Lower leg skin (tissue), 4 donors: ENCODE measurements at regions not wholly inside any gene's neighbourhood (a gene's known extent, or its start where the extent isn't known, plus 50 kb on each side); places are given as distances from the start of the nearest gene placed in this dataset.
"Not testable (repeated sequence)": the region's sequence is repeated elsewhere in the genome, so short reads cannot be mapped to it uniquely, and the experiment has no call there.

Experiments used
- DNase-seq, 2 donors: peaks; one replicate each; pipeline ENCODE4 v3.0.0-alpha.2; 2019; ENCODE audit warnings: low spot score in 2 of 2
- H3K4me3 ChIP-seq: fragments of 200-600 bp; sonication (generic); 2 replicates; pipeline ENCODE4 v1.5.1; 2017; ENCODE audit warnings: mild to moderate bottlenecking, low read depth; ENCODE audit not compliant: poor library complexity, severe bottlenecking
- POLR2A ChIP-seq, 2 donors: fragments of 450-650 bp; IDR thresholded peaks; one replicate each; pipeline ENCODE4 v1.6.1; 2016 to 2017; ENCODE audit warnings: antibody characterized with exemption in 2 of 2, mild to moderate bottlenecking in 1 of 2, moderate library complexity in 1 of 2
- WGBS, 2 donors: methylation state at CpG; one replicate each; pipeline ENCODE4 v1.1.5; 2018; 5-methylcytosine and 5-hydroxymethylcytosine counted together
- intact Hi-C: fragments of 100-400 bp; cut with DNase I; formaldehyde crosslinking; loops from one replicate; pipeline ENCODE4 v1.15.0; 2023; ENCODE audit warnings: low total_unique reads
- TF ChIP-seq, protein P1 (sequence below), 3 donors: fragments of 450-650 bp; IDR thresholded peaks; one replicate each; pipeline ENCODE4 v1.5.1; 2016; ENCODE audit warnings: antibody characterized with exemption in 3 of 3, mild to moderate bottlenecking in 3 of 3, moderate library complexity in 2 of 3

DNA sequence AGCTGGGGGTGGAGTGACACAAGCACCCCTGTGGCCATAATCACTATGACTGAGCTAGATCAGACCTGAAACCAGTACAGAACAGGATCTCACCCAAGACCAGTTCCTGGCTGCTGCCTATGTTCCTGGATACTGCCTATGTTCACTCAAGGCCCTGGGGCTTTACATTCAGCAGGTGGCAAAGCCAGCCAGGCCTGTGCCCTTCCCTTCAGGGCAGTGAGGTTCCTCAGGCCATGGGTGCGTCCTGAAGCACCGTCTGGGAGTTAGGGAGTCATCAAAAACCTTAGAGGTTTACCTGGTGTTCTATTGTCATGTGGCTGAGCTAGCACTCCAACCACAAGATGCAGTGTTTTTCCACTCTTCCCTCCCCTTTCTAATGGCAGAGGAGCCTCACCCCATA, 419.8 kb downstream of the TMEM232 start:
- intact Hi-C loops, result no loop called here
- 84 to 95% methylated on average over 2 of the region's 2 CpGs for WGBS, 2 donors
- DNase-seq, result no peak
- no peak for TF ChIP-seq POLR2A (IDR thresholded peaks at IDR 0.05)
- TF ChIP-seq, protein P1, sequence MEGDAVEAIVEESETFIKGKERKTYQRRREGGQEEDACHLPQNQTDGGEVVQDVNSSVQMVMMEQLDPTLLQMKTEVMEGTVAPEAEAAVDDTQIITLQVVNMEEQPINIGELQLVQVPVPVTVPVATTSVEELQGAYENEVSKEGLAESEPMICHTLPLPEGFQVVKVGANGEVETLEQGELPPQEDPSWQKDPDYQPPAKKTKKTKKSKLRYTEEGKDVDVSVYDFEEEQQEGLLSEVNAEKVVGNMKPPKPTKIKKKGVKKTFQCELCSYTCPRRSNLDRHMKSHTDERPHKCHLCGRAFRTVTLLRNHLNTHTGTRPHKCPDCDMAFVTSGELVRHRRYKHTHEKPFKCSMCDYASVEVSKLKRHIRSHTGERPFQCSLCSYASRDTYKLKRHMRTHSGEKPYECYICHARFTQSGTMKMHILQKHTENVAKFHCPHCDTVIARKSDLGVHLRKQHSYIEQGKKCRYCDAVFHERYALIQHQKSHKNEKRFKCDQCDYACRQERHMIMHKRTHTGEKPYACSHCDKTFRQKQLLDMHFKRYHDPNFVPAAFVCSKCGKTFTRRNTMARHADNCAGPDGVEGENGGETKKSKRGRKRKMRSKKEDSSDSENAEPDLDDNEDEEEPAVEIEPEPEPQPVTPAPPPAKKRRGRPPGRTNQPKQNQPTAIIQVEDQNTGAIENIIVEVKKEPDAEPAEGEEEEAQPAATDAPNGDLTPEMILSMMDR (IDR thresholded peaks at IDR 0.05), result no peak
- H3K4me3 ChIP-seq, result no peak overlapping the region

DNA sequence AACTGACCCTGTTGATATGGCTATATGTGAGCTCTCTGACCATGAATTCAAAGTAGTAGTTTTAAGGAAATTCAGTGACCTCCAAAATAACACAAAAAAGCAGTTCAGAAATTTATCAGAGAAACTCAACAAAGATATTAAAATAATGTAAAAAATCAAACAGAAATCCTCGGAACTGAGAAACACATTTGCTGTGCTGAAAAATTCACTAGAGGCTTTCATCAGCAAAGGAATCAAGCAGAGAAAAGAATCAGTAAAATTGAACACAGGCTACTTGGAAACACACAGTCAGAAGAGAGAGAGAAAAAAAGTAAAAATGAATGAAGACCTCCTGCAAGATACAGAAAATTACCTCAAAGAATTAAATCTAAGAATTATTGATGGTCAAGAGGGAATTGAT, 417.2 kb downstream of the TMEM232 start:
- no peak overlapping the region for H3K4me3 ChIP-seq
- intact Hi-C loops, result no loop called here
- TF ChIP-seq, protein P1 (IDR thresholded peaks at IDR 0.05), result no peak
- no peak for TF ChIP-seq POLR2A (IDR thresholded peaks at IDR 0.05)
- no peak for DNase-seq
- WGBS, 2 donors, result 97 to 100% methylated on average over 1 of the region's 1 CpG

DNA sequence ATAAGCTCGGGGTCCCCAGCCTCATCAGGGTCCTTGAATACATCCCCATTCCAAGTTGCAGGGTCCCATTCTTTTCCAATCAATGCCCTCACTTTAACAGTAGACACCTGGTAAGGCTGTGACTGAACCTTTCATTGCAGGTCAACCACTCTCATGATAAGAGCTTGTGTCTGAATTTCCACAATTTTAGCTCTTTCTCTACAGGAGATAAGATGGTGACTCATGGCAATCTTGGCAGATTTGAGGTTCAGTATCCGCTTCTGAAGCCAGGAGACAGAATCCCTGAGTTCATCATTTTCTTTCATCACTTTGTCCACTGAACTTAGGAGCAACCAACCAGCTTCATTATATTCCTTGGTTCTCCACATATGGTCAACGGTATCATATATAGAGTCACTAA, 409.9 kb downstream of the TMEM232 start:
- H3K4me3 ChIP-seq, DNase-seq, intact Hi-C loops: not testable (repeated sequence)
- 60 to 74% methylated on average over 3 of the region's 3 CpGs for WGBS, 2 donors

DNA sequence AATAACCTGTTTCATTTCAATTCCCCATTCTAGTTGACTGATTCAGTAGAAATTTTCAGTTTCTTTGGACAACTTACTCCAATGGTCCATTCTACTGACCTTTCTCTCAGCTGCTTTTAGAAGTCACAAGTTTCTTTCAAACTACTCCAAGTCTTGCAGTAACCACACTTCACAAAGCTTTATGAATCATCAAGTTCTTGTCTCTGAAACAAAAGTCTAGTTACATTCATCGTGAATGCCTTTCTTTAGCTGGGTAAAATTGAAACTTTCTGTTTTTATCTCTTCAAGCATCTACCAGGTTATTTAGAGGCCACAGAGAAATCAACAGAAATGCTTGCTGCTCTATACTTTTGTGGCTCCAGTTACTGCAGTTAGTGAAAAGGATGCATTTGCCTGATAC, 405.4 kb downstream of the TMEM232 start:
- no peak overlapping the region for H3K4me3 ChIP-seq
- intact Hi-C loops, result no loop called here
- TF ChIP-seq, protein P1 (IDR thresholded peaks at IDR 0.05), result no peak
- no peak for TF ChIP-seq POLR2A (IDR thresholded peaks at IDR 0.05)
- DNase-seq, result no peak
- 71 to 73% methylated on average over 1 of the region's 1 CpG for WGBS, 2 donors

DNA sequence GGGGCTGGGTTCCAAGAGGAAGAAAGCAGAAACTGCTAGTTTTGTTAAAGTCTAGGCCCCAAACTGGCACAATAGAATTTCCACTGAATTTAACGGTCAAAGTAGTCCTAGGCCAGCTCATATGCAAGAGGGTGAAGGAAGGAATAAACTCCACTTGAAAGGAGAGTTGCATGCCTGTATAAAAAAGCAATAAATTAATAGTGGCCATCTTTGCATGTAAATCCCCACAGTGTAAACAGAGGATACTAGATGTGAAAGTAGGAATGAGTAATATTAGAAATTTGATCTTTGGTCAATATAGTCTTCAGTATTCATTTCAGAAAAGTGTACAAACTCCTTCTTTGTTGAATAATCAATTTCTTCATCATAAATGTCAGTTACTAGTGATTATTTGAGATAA, 403.1 kb downstream of the TMEM232 start:
- WGBS, 2 donors, result 93 to 100% methylated on average over 1 of the region's 1 CpG
- no peak overlapping the region for H3K4me3 ChIP-seq
- intact Hi-C loops, result no loop called here
- DNase-seq, result no peak
- TF ChIP-seq, protein P1 (IDR thresholded peaks at IDR 0.05), result no peak
- TF ChIP-seq POLR2A (IDR thresholded peaks at IDR 0.05), result no peak

DNA sequence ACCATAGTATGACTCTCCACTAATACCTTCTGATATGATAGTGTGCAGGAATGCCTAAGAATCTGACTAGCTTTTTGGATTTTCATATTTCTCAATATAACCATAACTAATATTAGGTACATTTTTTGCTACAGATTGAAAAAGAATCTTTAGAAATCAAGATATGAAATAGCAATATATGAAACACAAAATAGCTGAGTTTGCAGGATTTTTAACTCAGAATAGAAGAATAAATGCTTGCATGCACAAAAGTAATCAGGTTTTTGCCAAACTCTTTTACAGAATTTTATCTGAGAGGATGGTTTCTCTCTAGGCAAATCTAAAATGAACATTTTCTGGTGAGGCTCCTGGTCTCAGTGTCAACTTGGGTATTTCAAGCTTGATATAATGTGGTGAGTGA, 402.6 kb downstream of the TMEM232 start:
- intact Hi-C loops, result no loop called here
- TF ChIP-seq, protein P1 (IDR thresholded peaks at IDR 0.05), result no peak
- no peak for TF ChIP-seq POLR2A (IDR thresholded peaks at IDR 0.05)
- no peak overlapping the region for H3K4me3 ChIP-seq
- DNase-seq, result no peak
